UCSD-AML1 (cell line): ENCODE measurements at regions not wholly inside any gene's neighbourhood (a gene's known extent, or its start where the extent isn't known, plus 50 kb on each side); places are given as distances from the start of the nearest gene placed in this dataset.

Experiments used
- DNase-seq: peaks from one replicate; lab custom pipeline; 2025; ENCODE audit not compliant: unreplicated experiment; lab: John Stamatoyannopoulos, UW

GRCh38 chr3:140816372-140817195, 125.1 kb upstream of the SLC25A36 start:
- DNase-seq: no peak

- DNase-seq: no peak
Observed at GRCh38 chr3:140821493-140821892, 120.1 kb upstream of the SLC25A36 start.

GRCh38 chr3:140822401-140823047, 119.1 kb upstream of the SLC25A36 start:
- DNase-seq: no peak

- no peak for DNase-seq
Observed at GRCh38 chr3:140823106-140823505, 118.5 kb upstream of the SLC25A36 start.

DNA sequence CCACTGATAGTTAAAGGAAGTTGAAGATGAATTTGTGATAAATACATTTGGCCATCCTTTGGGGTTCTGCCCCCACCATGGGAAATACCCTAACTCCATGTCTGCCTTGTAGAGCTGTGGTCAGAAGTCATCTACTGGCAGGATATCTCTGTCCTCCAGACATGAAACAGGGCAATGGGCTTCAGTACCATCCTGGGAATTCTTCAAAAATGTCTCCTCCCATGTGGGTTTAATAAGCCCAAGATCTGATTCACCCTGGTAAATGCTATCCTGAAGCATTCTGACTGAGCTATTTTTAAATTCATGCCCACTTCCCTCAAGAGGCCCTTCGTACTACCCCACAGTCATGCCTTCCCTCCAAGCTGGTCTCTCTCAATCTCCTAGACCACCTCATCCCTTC, 113.7 kb upstream of the SLC25A36 start:
- DNase-seq: no peak

GRCh38 chr3:140828585-140828984, 113.1 kb upstream of the SLC25A36 start:
- DNase-seq: no peak

DNA sequence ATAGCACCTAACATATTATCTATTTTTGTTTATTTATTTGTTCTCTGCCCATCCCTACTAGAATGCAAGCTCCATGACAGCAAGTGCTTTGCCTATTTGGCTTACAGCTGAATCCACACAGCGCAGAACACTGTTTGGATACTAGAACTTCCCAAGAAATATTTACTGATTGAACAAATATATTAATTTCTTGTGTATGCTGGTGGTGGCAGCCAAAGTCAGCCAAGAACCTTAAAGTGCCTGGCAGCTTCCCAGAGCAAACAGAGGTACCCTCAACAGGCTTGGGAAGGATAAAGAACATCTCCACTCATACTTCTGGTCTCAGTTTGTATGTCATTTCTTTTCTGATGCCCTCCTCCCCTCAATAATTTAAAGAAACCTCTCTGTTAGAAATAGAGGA, 111.8 kb upstream of the SLC25A36 start:
- no peak for DNase-seq

- DNase-seq: no peak
Observed at GRCh38 chr3:140830391-140830790, 111.2 kb upstream of the SLC25A36 start.

- DNase-seq: no peak
Observed at GRCh38 chr3:140832883-140833282, 108.8 kb upstream of the SLC25A36 start.

GRCh38 chr3:140834266-140835037, 107.2 kb upstream of the SLC25A36 start:
- DNase-seq: no peak

DNA sequence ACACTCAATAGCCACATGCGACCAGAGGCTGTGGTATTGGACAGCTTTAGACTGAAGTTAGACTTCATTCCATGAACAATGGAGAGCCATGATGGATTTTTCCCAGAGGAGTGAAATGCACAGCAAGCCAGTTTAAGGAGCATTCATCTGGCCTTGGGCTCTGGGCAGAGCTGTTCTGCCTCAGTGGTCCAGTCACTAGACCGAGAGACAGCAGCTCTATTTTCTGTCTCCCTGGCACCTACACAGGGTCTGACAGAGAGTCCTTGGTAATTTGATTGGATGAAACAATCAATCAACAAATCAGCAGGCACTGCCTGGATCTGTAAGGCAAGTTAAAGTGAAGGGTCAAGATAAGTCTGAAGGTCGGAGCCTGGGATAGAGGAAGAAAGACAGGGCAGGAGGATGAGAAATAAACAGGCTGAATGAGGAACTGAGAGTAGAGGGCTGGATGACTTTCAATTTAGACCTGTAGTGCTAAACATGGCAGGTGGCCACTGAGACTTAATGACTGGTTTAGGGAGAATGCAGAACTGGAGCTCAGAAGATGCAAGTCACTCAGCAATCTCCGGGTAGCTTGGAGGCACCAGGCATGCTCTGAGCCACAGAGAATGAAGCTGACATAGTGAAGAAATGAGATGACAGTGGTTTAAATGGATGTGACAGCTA, 98.5 kb upstream of the SLC25A36 start:
- DNase-seq: no peak

GRCh38 chr3:140843656-140844055, 98.0 kb upstream of the SLC25A36 start:
- no peak for DNase-seq

DNA sequence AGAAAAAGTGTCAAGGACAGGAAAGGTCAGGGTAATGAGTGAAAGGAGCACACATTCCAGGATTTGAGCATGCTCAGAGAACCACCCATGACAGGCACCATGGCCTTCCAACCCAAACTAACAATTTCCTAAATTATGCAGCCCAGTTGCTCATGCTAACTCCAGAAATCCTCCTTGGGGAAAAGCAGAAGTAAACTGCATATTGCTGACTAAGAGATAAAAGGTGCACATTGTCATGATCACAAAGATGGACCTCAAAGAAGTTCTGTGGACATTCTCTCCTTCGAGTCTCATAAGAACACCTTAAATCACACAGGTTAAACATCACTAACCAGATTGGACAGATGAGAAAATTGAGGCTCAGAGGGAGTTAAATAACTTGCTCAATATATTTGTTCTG, 97.6 kb upstream of the SLC25A36 start:
- no peak for DNase-seq

GRCh38 chr3:140845882-140846281, 95.8 kb upstream of the SLC25A36 start:
- no peak for DNase-seq

- no peak for DNase-seq
Observed at GRCh38 chr3:140848666-140849065, 93.0 kb upstream of the SLC25A36 start.

- no peak for DNase-seq
Observed at GRCh38 chr3:140850210-140850955, 91.3 kb upstream of the SLC25A36 start.

- DNase-seq: no peak
Observed at GRCh38 chr3:140854961-140855360, 86.7 kb upstream of the SLC25A36 start.

- DNase-seq: no peak
Observed at GRCh38 chr3:140856905-140857304, 84.7 kb upstream of the SLC25A36 start.

DNA sequence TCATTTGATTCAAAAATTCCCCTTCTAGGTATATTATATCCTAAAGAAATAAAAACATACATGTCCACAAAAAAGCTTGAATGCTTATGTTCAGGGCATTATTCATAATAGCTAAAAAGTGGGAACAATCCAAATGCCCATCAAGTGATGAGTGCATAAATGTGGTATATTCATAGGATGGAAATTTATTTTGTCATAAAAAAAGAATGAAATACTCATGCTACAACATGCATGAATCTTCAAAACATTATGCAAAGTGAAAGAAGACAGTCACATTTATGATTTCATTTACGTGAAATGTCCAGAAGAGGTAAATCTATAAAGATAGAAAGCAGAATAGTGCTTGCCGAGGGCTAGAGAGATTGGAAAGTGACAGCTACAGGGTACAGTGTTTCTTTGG, 83.6 kb upstream of the SLC25A36 start:
- DNase-seq: no peak

DNA sequence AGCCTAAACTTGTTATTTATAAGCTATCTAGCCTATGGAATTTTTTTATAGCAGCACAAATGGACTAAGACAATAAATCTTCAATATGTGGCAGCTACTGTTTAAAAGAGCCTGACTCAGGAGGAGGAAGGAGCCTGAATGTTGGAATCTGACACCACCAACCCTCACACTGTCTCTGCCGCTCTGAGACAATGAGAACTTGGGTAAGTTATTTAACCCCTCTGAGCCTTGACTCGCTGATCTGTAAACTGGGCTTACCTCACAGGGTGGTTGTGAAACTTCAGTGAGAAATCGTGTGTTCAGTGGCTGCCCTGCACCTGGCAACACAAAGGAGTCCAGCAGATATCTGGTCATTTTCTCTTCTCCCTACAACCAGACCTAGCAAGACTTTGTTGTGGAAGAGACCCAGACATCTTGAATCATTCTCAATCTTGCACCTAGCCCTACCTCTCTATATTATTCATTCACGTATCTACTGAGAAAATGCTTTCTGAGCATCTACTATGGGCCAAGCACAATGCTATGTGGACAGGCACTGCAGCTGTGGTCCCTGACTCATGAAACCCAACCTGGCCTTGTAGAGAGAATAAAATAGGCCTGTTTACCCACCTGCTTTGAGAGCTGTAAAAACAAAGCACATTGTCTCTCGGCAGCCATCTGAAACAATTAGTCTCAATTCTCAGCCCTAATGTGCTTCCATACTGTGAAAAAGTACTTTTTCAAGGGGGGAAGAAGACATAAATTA, 81.9 kb upstream of the SLC25A36 start:
- DNase-seq: no peak
